GM23338 (cell line): ENCODE measurements at regions not wholly inside any gene's neighbourhood (a gene's known extent, or its start where the extent isn't known, plus 50 kb on each side); places are given as distances from the start of the nearest gene placed in this dataset.

ENCODE experiments used
- CREB1 ChIP-seq: fragments of 250-450 bp; sonication (Bioruptor Pico); IDR thresholded peaks from 2 replicates; pipeline ENCODE4 v1.5.0; 2020; ENCODE audit warnings: low read depth, mild to moderate bottlenecking, moderate library complexity
- EZH2 ChIP-seq: fragments of 200-600 bp; sonication (generic); IDR thresholded peaks from one replicate; pipeline ENCODE4 v1.8.0; 2017; ENCODE audit warnings: antibody characterized with exemption, mild to moderate bottlenecking, low read depth; ENCODE audit not compliant: unreplicated experiment
- EZH2phosphoT487 ChIP-seq: fragments of 200-600 bp; sonication (generic); IDR thresholded peaks from one replicate; pipeline ENCODE4 v1.8.1; 2018; ENCODE audit warnings: antibody characterized with exemption; ENCODE audit not compliant: unreplicated experiment
- JUNB ChIP-seq: IDR thresholded peaks from one replicate; pipeline ENCODE4 v1.6.1; 2016; ENCODE audit warnings: antibody characterized with exemption; ENCODE audit not compliant: unreplicated experiment
- NANOG ChIP-seq: IDR thresholded peaks from 2 replicates; pipeline ENCODE4 v1.6.1; 2016; ENCODE audit warnings: antibody characterized with exemption, borderline replicate concordance
- POLR2AphosphoS5 ChIP-seq: IDR thresholded peaks from 2 replicates; pipeline ENCODE4 v1.6.1; 2016; ENCODE audit warnings: antibody characterized with exemption, low read depth
- STAT1 ChIP-seq: IDR thresholded peaks from one replicate; pipeline ENCODE4 v1.6.1; 2016; ENCODE audit warnings: antibody characterized with exemption; ENCODE audit not compliant: unreplicated experiment
- ZNF114 ChIP-seq: fragments of 250-450 bp; sonication (Bioruptor Pico); IDR thresholded peaks from 2 replicates; pipeline ENCODE4 v1.5.0; 2020; ENCODE audit warnings: mild to moderate bottlenecking, moderate library complexity
- ZNF331 ChIP-seq: fragments of 250-450 bp; sonication (Bioruptor Pico); IDR thresholded peaks from 2 replicates; pipeline ENCODE4 v1.5.0; 2020; ENCODE audit warnings: low read depth, mild to moderate bottlenecking, moderate library complexity
- TF ChIP-seq, protein P1 (sequence below), 2 experiments: fragments of 200-600 bp in 1 of 2; sonication (generic) in 1 of 2; conservative IDR thresholded peaks; 2 replicates each; pipeline versions ENCODE4 v1.5.1 to v1.6.1; 2016 to 2017; ENCODE audit warnings: antibody characterized with exemption in 2 of 2, low read depth in 2 of 2, mild to moderate bottlenecking in 2 of 2, moderate library complexity in 1 of 2
- TF ChIP-seq, protein P2 (sequence below): IDR thresholded peaks from 2 replicates; pipeline ENCODE4 v1.6.1; 2016; ENCODE audit warnings: antibody characterized with exemption
- TF ChIP-seq, protein P3 (sequence below): IDR thresholded peaks from one replicate; pipeline ENCODE4 v1.6.1; 2018; ENCODE audit warnings: antibody characterized with exemption; ENCODE audit not compliant: unreplicated experiment
- TF ChIP-seq, protein P4 (sequence below): fragments of 250-450 bp; sonication (Bioruptor Pico); IDR thresholded peaks from 2 replicates; pipeline ENCODE4 v1.5.0; 2020; ENCODE audit warnings: mild to moderate bottlenecking, moderate library complexity

DNA sequence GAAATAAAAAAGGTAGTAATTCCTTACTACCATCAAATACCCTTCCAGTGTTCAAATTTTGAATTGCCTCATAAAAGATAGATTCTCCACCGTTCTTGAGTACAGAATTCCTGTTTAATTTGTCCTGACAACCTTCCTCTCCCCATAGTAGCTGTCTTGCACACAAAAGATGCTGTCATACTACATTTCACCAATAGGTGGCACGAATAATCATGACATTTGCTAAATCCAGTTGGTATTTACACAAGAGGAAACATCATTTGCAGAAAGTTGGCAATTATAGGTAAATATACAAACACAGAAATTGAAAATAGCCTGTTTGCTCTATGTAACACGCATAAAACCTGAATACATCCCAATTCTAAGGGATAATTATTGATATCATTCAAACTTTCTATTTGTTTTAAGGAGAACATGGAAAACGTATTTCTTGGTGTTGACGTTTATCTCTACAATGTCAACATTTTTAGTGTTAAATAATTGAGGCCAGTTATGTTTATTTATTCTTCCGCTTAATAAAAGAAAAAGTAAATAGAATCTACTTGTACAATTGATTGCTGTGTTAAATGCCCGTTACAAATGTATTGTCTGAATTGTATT is 58.3 kb upstream of the CLDN10 start:
- TF ChIP-seq JUNB (no peak), EZH2phosphoT487 (no peak), POLR2AphosphoS5 (no peak), EZH2 (no peak), CREB1 (CRISPR knock-in tag) (no peak), ZNF331 (CRISPR knock-in tag) (no peak), STAT1 (no peak), ZNF114 (CRISPR knock-in tag) (no peak), NANOG (no peak)
- TF ChIP-seq, protein P1, sequence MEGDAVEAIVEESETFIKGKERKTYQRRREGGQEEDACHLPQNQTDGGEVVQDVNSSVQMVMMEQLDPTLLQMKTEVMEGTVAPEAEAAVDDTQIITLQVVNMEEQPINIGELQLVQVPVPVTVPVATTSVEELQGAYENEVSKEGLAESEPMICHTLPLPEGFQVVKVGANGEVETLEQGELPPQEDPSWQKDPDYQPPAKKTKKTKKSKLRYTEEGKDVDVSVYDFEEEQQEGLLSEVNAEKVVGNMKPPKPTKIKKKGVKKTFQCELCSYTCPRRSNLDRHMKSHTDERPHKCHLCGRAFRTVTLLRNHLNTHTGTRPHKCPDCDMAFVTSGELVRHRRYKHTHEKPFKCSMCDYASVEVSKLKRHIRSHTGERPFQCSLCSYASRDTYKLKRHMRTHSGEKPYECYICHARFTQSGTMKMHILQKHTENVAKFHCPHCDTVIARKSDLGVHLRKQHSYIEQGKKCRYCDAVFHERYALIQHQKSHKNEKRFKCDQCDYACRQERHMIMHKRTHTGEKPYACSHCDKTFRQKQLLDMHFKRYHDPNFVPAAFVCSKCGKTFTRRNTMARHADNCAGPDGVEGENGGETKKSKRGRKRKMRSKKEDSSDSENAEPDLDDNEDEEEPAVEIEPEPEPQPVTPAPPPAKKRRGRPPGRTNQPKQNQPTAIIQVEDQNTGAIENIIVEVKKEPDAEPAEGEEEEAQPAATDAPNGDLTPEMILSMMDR (conservative IDR thresholded peaks at IDR 0.05; ENCODE audit: low read depth in 2 of 2), result peak; percentile 74 to 79
- TF ChIP-seq, protein P2, sequence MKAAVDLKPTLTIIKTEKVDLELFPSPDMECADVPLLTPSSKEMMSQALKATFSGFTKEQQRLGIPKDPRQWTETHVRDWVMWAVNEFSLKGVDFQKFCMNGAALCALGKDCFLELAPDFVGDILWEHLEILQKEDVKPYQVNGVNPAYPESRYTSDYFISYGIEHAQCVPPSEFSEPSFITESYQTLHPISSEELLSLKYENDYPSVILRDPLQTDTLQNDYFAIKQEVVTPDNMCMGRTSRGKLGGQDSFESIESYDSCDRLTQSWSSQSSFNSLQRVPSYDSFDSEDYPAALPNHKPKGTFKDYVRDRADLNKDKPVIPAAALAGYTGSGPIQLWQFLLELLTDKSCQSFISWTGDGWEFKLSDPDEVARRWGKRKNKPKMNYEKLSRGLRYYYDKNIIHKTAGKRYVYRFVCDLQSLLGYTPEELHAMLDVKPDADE, result no peak
- TF ChIP-seq, protein P3, sequence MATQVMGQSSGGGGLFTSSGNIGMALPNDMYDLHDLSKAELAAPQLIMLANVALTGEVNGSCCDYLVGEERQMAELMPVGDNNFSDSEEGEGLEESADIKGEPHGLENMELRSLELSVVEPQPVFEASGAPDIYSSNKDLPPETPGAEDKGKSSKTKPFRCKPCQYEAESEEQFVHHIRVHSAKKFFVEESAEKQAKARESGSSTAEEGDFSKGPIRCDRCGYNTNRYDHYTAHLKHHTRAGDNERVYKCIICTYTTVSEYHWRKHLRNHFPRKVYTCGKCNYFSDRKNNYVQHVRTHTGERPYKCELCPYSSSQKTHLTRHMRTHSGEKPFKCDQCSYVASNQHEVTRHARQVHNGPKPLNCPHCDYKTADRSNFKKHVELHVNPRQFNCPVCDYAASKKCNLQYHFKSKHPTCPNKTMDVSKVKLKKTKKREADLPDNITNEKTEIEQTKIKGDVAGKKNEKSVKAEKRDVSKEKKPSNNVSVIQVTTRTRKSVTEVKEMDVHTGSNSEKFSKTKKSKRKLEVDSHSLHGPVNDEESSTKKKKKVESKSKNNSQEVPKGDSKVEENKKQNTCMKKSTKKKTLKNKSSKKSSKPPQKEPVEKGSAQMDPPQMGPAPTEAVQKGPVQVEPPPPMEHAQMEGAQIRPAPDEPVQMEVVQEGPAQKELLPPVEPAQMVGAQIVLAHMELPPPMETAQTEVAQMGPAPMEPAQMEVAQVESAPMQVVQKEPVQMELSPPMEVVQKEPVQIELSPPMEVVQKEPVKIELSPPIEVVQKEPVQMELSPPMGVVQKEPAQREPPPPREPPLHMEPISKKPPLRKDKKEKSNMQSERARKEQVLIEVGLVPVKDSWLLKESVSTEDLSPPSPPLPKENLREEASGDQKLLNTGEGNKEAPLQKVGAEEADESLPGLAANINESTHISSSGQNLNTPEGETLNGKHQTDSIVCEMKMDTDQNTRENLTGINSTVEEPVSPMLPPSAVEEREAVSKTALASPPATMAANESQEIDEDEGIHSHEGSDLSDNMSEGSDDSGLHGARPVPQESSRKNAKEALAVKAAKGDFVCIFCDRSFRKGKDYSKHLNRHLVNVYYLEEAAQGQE, result no peak
- TF ChIP-seq, protein P4, sequence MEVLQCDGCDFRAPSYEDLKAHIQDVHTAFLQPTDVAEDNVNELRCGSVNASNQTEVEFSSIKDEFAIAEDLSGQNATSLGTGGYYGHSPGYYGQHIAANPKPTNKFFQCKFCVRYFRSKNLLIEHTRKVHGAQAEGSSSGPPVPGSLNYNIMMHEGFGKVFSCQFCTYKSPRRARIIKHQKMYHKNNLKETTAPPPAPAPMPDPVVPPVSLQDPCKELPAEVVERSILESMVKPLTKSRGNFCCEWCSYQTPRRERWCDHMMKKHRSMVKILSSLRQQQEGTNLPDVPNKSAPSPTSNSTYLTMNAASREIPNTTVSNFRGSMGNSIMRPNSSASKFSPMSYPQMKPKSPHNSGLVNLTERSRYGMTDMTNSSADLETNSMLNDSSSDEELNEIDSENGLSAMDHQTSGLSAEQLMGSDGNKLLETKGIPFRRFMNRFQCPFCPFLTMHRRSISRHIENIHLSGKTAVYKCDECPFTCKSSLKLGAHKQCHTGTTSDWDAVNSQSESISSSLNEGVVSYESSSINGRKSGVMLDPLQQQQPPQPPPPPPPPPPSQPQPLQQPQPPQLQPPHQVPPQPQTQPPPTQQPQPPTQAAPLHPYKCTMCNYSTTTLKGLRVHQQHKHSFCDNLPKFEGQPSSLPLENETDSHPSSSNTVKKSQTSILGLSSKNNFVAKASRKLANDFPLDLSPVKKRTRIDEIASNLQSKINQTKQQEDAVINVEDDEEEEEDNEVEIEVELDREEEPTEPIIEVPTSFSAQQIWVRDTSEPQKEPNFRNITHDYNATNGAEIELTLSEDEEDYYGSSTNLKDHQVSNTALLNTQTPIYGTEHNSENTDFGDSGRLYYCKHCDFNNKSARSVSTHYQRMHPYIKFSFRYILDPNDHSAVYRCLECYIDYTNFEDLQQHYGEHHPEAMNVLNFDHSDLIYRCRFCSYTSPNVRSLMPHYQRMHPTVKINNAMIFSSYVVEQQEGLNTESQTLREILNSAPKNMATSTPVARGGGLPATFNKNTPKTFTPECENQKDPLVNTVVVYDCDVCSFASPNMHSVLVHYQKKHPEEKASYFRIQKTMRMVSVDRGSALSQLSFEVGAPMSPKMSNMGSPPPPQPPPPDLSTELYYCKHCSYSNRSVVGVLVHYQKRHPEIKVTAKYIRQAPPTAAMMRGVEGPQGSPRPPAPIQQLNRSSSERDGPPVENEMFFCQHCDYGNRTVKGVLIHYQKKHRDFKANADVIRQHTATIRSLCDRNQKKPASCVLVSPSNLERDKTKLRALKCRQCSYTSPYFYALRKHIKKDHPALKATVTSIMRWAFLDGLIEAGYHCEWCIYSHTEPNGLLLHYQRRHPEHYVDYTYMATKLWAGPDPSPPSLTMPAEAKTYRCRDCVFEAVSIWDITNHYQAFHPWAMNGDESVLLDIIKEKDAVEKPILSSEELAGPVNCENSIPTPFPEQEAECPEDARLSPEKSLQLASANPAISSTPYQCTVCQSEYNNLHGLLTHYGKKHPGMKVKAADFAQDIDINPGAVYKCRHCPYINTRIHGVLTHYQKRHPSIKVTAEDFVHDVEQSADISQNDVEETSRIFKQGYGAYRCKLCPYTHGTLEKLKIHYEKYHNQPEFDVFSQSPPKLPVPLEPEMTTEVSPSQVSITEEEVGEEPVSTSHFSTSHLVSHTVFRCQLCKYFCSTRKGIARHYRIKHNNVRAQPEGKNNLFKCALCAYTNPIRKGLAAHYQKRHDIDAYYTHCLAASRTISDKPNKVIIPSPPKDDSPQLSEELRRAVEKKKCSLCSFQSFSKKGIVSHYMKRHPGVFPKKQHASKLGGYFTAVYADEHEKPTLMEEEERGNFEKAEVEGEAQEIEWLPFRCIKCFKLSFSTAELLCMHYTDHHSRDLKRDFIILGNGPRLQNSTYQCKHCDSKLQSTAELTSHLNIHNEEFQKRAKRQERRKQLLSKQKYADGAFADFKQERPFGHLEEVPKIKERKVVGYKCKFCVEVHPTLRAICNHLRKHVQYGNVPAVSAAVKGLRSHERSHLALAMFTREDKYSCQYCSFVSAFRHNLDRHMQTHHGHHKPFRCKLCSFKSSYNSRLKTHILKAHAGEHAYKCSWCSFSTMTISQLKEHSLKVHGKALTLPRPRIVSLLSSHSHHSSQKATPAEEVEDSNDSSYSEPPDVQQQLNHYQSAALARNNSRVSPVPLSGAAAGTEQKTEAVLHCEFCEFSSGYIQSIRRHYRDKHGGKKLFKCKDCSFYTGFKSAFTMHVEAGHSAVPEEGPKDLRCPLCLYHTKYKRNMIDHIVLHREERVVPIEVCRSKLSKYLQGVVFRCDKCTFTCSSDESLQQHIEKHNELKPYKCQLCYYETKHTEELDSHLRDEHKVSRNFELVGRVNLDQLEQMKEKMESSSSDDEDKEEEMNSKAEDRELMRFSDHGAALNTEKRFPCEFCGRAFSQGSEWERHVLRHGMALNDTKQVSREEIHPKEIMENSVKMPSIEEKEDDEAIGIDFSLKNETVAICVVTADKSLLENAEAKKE (CRISPR knock-in tag), result no peak
